Adrenal gland (tissue), 9 donors: ENCODE measurements at regions not wholly inside any gene's neighbourhood (a gene's known extent, or its start where the extent isn't known, plus 50 kb on each side); places are given as distances from the start of the nearest gene placed in this dataset.

Experiments
- DNase-seq, 7 donors: peaks; one replicate each; pipeline ENCODE4 v3.0.0-alpha.2; 2019 to 2020
- H3K27ac ChIP-seq, 5 donors: fragments of 200-600 bp; sonication (generic) in 4 of 5; 1 replicate in 3 of 5; 2 replicates in 2 of 5; pipeline versions ENCODE4 v1.5.1 to v1.8.0; 2016 to 2020; ENCODE audit warnings: mild to moderate bottlenecking in 1 of 5
- H3K27me3 ChIP-seq: fragments of 200-600 bp; 2 replicates; pipeline ENCODE4 v1.8.0; 2021
- H3K36me3 ChIP-seq, 2 donors: fragments of 200-600 bp; replicated peaks in 1 of 2; 1 replicate in 1 of 2; 2 replicates in 1 of 2; pipeline versions ENCODE4 v1.5.1 to v1.8.0; 2018 to 2022
- H3K4me1 ChIP-seq, 2 donors: fragments of 200-600 bp; replicated peaks in 1 of 2; 1 replicate in 1 of 2; 2 replicates in 1 of 2; pipeline versions ENCODE4 v1.5.1 to v1.8.0; 2018 to 2021
- H3K4me3 ChIP-seq, 4 donors: fragments of 200-600 bp; sonication (generic) in 3 of 4; one replicate each; pipeline ENCODE4 v1.5.1; 2016 to 2018
- H3K9me3 ChIP-seq, 3 donors: fragments of 200-600 bp; sonication (generic) in 1 of 3; replicated peaks in 1 of 3; 1 replicate in 2 of 3; 2 replicates in 1 of 3; pipeline versions ENCODE4 v1.5.1 to v1.8.0; 2016 to 2021
- POLR2A ChIP-seq, 2 donors: fragments of 450-650 bp; IDR thresholded peaks; one replicate each; pipeline ENCODE4 v1.6.1; 2017; ENCODE audit warnings: antibody characterized with exemption in 2 of 2, mild to moderate bottlenecking in 2 of 2, moderate library complexity in 1 of 2
- WGBS, 4 donors: extraction: QIAGEN DNeasy Blood & Tissue Kit in 2 of 4; methylation state at CpG; one replicate each; pipeline versions ENCODE4 v1.1.5 to v1.1.7; 2013 to 2017; 5-methylcytosine and 5-hydroxymethylcytosine counted together
- intact Hi-C, 2 donors: fragments of 100-400 bp; cut with DNase I; formaldehyde crosslinking; loops; one replicate each; pipeline versions ENCODE4 v1.14.1 to v1.15.0; 2022 to 2023
- TF ChIP-seq, protein P1 (sequence below), 6 experiments: fragments of 450-650 bp in 4 of 6; fragments of 200-600 bp in 2 of 6; sonication (generic) in 1 of 6; IDR thresholded peaks; 1 replicate in 5 of 6; 2 replicates in 1 of 6; pipeline versions ENCODE4 v1.5.1 to v1.8.0; 2016 to 2021; ENCODE audit warnings: antibody characterized with exemption in 6 of 6, mild to moderate bottlenecking in 2 of 6, moderate library complexity in 1 of 6
- donor health status: healthy with polysubstance abuse.
- donor health status: Bipolar disorder and iron deficiency.
- donor health status: DM: yes; HTN: yes; CAD: no.
- donor health status: DM: no; HTN: no; CAD: no.
- donor health status: DM: no; HTN: no; CAD: no.

- H3K36me3 ChIP-seq, result no peaks in the 10 kb centered on the region
- no peaks in the 10 kb centered on the region for H3K27me3 ChIP-seq
- H3K4me3 ChIP-seq, result no peak overlapping the region
- H3K9me3 ChIP-seq, result no peaks in the 10 kb centered on the region
- H3K27ac ChIP-seq, result no peak overlapping the region
- intact Hi-C loops, result no loop called here
- 58 to 75% (median 67%) methylated on average over 2 of the region's 2 CpGs for WGBS, 4 donors
- TF ChIP-seq POLR2A (IDR thresholded peaks at IDR 0.05), result no peak
- TF ChIP-seq, protein P1, sequence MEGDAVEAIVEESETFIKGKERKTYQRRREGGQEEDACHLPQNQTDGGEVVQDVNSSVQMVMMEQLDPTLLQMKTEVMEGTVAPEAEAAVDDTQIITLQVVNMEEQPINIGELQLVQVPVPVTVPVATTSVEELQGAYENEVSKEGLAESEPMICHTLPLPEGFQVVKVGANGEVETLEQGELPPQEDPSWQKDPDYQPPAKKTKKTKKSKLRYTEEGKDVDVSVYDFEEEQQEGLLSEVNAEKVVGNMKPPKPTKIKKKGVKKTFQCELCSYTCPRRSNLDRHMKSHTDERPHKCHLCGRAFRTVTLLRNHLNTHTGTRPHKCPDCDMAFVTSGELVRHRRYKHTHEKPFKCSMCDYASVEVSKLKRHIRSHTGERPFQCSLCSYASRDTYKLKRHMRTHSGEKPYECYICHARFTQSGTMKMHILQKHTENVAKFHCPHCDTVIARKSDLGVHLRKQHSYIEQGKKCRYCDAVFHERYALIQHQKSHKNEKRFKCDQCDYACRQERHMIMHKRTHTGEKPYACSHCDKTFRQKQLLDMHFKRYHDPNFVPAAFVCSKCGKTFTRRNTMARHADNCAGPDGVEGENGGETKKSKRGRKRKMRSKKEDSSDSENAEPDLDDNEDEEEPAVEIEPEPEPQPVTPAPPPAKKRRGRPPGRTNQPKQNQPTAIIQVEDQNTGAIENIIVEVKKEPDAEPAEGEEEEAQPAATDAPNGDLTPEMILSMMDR (IDR thresholded peaks at IDR 0.05), result no peak
- peaks cover 4 to 30% of the 10 kb centered on the region in 2 donors for H3K4me1 ChIP-seq
- DNase-seq, result no peak
These were observed 167.7 kb upstream of the SLC14A2 start for GRCh38 chr18:45447355-45448265.

DNA sequence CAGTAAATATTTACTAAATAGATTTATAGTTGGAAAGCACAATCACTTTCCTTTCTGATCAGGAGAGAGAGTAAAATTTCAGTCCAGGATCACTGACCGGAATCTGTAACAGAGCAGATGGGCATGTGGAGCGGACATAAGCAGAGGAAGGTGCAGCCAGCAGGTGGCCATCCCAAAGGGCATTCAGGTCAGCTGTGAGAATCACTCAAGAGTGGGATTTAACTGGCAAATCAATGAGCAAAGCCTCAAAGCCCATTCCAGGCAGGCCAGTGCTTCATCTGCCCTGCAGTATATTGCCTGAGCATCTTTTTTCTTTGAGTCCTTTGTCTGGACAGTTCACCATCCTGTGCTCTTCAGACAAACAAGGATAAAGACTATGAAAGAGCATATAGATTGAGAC lies 166.4 kb upstream of the SLC14A2 start:
- Histone ChIP-seq H3K27me3 (no peaks in the 10 kb centered on the region), H3K9me3 (no peaks in the 10 kb centered on the region), H3K4me3 (no peak overlapping the region), H3K27ac (peak overlapping the region in 4 of 5 donors; percentile 34 to 78 (median 62)), H3K36me3 (no peaks in the 10 kb centered on the region), H3K4me1 (peaks cover 4 to 30% of the 10 kb centered on the region in 2 donors)
- WGBS, 4 donors, result 95 to 98% (median 97%) methylated on average over 2 of the region's 2 CpGs
- TF ChIP-seq, protein P1 (IDR thresholded peaks at IDR 0.05), result no peak
- TF ChIP-seq POLR2A (IDR thresholded peaks at IDR 0.05), result no peak
- intact Hi-C loops, result no loop called here
- no peak for DNase-seq

- Histone ChIP-seq H3K4me1 (peaks cover 4 to 30% of the 10 kb centered on the region in 2 donors), H3K9me3 (no peaks in the 10 kb centered on the region), H3K27ac (peak overlapping the region in 4 of 5 donors; percentile 34 to 78 (median 62)), H3K27me3 (no peaks in the 10 kb centered on the region), H3K36me3 (no peaks in the 10 kb centered on the region), H3K4me3 (no peak overlapping the region)
- no peak for TF ChIP-seq POLR2A (IDR thresholded peaks at IDR 0.05)
- TF ChIP-seq, protein P1 (IDR thresholded peaks at IDR 0.05), result no peak
- intact Hi-C loops, result no loop called here
- DNase-seq, result peak; percentile 56 to 97 (median 78)
- WGBS, 4 donors, result 49 to 58% (median 54%) methylated on average over 10 of the region's 10 CpGs
These were observed 165.7 kb upstream of the SLC14A2 start for GRCh38 chr18:45449418-45450227.
